ENCODE measurements at regions not wholly inside any gene's neighbourhood (a gene's known extent, or its start where the extent isn't known, plus 50 kb on each side); places are given as distances from the start of the nearest gene placed in this dataset.

DNA sequence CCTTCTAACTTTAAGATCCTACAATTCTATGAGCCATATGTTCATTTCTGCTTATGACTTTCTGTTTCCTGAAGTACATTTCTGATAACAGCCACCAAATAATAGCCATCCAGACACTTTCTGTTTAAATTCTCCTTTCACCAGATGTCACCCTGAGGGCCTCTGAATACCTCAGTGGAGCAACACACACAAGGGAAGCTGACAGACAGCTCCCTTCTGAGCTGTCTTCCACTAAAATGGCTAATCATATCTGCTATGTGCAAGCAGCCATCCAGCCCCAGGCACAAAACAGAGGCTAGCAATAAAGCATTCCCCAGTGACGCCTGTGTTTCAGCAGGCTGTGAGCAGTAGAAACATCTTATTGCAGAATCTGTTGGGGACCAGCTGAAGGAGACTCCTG lies 666.6 kb upstream of the UBE2E2 start:
- TF ChIP-seq, protein P1, sequence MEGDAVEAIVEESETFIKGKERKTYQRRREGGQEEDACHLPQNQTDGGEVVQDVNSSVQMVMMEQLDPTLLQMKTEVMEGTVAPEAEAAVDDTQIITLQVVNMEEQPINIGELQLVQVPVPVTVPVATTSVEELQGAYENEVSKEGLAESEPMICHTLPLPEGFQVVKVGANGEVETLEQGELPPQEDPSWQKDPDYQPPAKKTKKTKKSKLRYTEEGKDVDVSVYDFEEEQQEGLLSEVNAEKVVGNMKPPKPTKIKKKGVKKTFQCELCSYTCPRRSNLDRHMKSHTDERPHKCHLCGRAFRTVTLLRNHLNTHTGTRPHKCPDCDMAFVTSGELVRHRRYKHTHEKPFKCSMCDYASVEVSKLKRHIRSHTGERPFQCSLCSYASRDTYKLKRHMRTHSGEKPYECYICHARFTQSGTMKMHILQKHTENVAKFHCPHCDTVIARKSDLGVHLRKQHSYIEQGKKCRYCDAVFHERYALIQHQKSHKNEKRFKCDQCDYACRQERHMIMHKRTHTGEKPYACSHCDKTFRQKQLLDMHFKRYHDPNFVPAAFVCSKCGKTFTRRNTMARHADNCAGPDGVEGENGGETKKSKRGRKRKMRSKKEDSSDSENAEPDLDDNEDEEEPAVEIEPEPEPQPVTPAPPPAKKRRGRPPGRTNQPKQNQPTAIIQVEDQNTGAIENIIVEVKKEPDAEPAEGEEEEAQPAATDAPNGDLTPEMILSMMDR (IDR thresholded peaks at IDR 0.05), result no peak
- TF ChIP-seq RELA (CRISPR knock-in tag; IDR thresholded peaks at IDR 0.05; ENCODE audit: borderline replicate concordance), result no peak
- TF ChIP-seq, protein P2, sequence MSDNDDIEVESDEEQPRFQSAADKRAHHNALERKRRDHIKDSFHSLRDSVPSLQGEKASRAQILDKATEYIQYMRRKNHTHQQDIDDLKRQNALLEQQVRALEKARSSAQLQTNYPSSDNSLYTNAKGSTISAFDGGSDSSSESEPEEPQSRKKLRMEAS (CRISPR knock-in tag; IDR thresholded peaks at IDR 0.05), result no peak
- no peak for TF ChIP-seq TEAD4 (CRISPR knock-in tag; IDR thresholded peaks at IDR 0.05)
- no peak for TF ChIP-seq ELF4 (CRISPR knock-in tag; IDR thresholded peaks at IDR 0.05; ENCODE audit: low read depth)
- TF ChIP-seq, protein P3, sequence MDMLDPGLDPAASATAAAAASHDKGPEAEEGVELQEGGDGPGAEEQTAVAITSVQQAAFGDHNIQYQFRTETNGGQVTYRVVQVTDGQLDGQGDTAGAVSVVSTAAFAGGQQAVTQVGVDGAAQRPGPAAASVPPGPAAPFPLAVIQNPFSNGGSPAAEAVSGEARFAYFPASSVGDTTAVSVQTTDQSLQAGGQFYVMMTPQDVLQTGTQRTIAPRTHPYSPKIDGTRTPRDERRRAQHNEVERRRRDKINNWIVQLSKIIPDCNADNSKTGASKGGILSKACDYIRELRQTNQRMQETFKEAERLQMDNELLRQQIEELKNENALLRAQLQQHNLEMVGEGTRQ (CRISPR knock-in tag; IDR thresholded peaks at IDR 0.05), result no peak
- TF ChIP-seq NR2C2 (CRISPR knock-in tag; IDR thresholded peaks at IDR 0.05), result no peak
- TF ChIP-seq ZNF232 (CRISPR knock-in tag; IDR thresholded peaks at IDR 0.05), result no peak
- TF ChIP-seq ZNF263 (CRISPR knock-in tag; IDR thresholded peaks at IDR 0.05; ENCODE audit: low read depth), result no peak

All from WTC11 (cell line).